LNCaP clone FGC (cell line): ENCODE measurements at regions not wholly inside any gene's neighbourhood (a gene's known extent, or its start where the extent isn't known, plus 50 kb on each side); places are given as distances from the start of the nearest gene placed in this dataset.

Experiments
- DNase-seq: peaks from one replicate; pipeline ENCODE4 v3.0.0-alpha.2; 2011; ENCODE audit warnings: low read depth
- H3K4me3 ChIP-seq: 2 replicates; pipeline ENCODE4 v1.5.1; 2011; ENCODE audit warnings: mild to moderate bottlenecking, low read depth, low read length, control low read depth
- TF ChIP-seq, protein P1 (sequence below): IDR thresholded peaks from 2 replicates; pipeline ENCODE4 v1.5.1; 2012; ENCODE audit warnings: mild to moderate bottlenecking; ENCODE audit not compliant: control insufficient read depth, insufficient read depth; ENCODE audit errors: extremely low read depth

DNA sequence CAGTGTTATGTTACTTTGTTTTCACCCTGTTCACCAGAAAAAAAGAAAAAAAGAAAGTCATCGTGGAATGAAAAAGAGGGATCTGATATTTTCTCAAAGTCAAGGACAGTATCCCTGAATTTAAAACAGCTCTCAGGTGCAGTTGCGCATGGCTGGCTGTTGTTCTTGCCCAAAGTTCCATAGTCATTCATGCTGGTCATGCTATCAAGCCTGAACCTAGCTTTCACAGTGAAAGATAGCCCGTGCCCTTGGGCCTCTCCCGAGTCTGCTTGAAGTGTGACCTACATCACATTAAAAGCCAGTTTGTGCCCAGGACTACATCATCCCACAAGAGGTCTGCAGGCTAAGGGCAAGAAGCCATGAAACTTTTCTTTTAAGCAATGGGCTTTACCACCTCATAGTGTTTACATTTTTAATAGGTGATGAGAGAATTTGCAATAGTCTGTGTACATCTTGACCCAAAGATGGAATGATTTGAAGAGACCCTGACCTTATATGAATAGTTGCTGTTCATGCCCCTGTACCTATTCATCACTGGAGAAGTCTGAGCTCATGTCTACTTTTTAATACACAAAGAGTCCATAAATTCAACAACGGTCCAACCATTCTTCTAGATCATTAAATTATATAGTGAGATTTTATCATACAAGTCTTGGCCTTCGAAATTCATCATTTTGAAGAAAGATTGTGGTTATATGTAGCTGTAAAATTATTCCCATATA is 522.5 kb upstream of the MCTP2 start:
- H3K4me3 ChIP-seq: no peak overlapping the region
- TF ChIP-seq, protein P1, sequence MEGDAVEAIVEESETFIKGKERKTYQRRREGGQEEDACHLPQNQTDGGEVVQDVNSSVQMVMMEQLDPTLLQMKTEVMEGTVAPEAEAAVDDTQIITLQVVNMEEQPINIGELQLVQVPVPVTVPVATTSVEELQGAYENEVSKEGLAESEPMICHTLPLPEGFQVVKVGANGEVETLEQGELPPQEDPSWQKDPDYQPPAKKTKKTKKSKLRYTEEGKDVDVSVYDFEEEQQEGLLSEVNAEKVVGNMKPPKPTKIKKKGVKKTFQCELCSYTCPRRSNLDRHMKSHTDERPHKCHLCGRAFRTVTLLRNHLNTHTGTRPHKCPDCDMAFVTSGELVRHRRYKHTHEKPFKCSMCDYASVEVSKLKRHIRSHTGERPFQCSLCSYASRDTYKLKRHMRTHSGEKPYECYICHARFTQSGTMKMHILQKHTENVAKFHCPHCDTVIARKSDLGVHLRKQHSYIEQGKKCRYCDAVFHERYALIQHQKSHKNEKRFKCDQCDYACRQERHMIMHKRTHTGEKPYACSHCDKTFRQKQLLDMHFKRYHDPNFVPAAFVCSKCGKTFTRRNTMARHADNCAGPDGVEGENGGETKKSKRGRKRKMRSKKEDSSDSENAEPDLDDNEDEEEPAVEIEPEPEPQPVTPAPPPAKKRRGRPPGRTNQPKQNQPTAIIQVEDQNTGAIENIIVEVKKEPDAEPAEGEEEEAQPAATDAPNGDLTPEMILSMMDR: no peak
- no peak for DNase-seq

DNA sequence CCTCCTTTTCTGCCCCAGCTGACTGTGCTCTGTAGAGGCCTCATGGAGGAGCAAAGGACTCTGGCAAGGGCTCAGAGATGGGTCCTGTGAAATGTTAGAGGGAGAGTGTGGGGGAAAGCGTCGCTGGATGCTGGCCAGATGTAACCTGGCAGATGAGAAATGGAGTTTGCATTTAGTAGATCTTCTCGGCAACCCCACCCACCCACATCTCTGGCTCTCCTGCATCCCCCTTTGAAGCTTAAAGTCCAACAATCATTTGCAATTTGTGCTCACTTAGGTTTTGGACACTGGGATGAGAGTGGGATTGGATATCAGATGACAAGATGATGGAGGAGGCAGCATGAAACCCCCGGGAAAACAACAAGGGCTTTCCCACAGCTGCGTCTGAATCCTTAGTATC is 523.6 kb upstream of the MCTP2 start:
- no peak for DNase-seq
- TF ChIP-seq, protein P1: no peak
- H3K4me3 ChIP-seq: no peak overlapping the region

DNA sequence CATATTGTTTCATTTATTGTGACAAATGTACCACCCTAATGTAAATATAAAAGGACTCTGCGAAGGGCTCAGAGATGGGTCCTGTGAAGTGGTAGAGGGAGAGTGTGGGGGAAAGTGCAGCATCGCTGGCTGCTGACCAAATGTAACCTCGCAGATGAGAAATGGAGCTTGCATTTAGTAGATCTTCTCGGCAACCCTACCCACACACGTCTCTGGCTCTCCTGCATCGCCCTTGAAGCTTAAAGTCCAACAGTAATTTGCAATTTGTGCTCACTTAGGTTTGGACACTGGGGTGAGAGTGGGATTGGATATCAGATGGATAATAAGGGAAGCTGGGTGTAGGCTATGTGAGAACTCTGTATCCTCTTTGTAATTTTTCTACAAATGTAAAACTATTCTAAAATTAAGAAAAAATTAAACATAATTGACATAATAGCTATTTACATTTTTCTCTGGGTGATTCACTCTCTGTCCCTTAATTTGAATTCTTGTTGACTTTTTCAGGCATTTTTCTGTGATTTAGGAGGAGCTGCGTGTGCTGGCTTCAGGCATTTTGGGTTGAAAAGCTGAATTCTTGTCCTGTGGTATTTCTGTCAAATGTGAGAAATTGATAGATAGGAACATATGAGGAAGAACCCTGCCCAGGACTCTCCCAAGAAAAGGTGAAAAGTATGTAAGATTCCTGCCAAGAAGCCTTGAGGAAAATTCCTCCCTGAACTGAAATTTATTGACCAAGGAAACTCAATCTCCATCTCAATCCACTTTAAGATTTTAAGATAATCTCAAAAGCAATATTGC is 524.7 kb upstream of the MCTP2 start:
- TF ChIP-seq, protein P1: no peak
- no peak for DNase-seq
- H3K4me3 ChIP-seq: no peak overlapping the region

DNA sequence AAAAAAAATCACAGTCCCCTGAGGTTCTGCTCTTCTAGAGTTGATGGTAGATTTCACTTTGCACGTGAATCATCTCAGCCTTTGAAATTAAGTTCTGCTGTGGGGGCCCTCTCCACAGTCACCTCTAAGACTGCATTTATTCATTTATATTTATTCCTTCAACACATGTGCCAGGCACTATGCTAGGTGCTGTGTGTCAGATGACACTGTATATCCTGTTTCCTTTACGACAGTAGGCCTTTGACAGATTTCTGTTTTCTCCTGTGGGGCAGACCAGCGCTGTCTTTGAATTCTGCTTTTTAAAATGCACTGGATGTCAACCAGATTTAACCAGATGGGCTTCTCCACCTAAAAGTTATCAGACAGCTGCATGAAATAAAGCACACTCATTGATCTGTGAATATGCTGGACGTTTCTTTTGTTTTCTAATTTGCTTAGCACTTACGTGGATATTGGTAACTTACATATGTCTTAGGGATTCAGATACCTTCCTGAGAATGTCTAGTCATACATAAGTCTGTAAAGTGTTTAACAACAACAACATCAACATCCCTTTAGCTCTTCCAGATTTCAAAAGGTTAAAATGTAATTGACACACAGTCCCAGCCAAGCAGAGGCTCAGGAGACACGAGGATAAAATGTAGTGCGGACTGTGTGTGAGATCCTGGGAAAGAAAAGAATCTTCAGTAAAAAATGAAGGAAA is 525.5 kb upstream of the MCTP2 start:
- TF ChIP-seq, protein P1: no peak
- no peak overlapping the region for H3K4me3 ChIP-seq

DNA sequence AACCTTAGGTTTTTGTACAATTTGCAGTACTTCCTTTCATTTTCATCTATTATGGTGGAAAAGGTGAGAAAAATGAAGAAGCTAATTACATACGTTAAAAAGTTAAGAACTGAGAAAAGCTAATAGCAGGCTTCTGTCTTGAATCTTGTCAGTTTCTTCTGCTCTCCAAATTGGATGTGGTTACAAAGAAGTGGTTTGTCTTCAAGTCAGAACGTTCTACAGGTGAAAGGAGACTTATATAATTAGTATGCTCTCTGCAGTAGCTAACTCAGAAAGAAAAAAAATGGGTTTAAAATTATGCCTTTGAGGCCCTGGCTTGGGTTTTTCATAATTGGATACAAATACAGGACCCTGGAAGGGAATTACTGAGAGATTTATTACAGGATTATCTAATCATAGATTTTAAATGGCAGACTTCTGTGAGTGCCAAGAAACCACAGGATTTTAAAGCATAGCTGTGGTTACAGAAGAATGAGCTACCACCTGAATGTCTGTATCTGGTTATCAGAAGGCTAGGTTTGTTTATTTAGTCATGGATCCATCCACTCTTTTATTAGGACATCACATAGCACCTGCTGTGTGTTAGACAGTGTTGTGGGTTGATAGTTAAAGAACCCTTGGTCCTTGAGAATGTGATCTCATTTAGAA is 528.1 kb upstream of the MCTP2 start:
- H3K4me3 ChIP-seq: no peak overlapping the region
- TF ChIP-seq, protein P1: no peak
- no peak for DNase-seq

More for the DNA sequence above, 525.5 kb upstream of the MCTP2 start:
- DNase-seq: no peak

DNA sequence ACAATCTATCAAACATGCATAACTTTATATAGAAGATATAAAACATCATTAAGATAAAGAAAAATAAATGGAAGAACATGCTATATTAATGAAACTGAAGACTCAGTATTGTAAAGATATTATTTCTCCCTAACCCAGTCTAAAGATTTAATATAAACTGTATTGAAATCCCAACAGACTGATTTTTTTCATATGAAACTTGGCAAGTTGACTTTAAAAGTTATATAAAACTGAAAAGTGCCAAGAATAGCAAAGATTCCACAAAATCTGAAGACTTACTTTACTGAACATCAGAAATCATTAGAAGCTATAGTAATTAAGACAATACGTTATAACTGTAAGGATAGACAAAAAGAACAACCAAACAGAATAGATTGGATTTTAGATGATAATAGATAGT is 531.3 kb upstream of the MCTP2 start:
- H3K4me3 ChIP-seq: no peak overlapping the region
- no peak for DNase-seq
- TF ChIP-seq, protein P1: no peak
